NCI-H524 (cell line): ENCODE measurements at regions not wholly inside any gene's neighbourhood (a gene's known extent, or its start where the extent isn't known, plus 50 kb on each side); places are given as distances from the start of the nearest gene placed in this dataset.

ENCODE experiments used
- DNase-seq, 2 experiments: peaks; one replicate each; lab custom pipeline; 2025; lab: John Stamatoyannopoulos, UW

- DNase-seq = no peak
These were observed 50.6 kb upstream of the SLC45A1 start for GRCh38 chr1:8267307-8267706.

GRCh38 chr1:8266436-8267165, 51.3 kb upstream of the SLC45A1 start:
- no peak for DNase-seq

- DNase-seq = no peak
These were observed 54.1 kb upstream of the SLC45A1 start for GRCh38 chr1:8263791-8264190.

GRCh38 chr1:8261398-8261762, 56.5 kb upstream of the SLC45A1 start:
- no peak for DNase-seq

- DNase-seq = no peak
These were observed 58.2 kb upstream of the SLC45A1 start for GRCh38 chr1:8259498-8260290.

- no peak for DNase-seq
These were observed 60.3 kb upstream of the SLC45A1 start for GRCh38 chr1:8257621-8258020.

- no peak for DNase-seq
These were observed 61.6 kb upstream of the SLC45A1 start for GRCh38 chr1:8256321-8256720.

GRCh38 chr1:8255712-8256111, 62.2 kb upstream of the SLC45A1 start:
- DNase-seq = no peak

GRCh38 chr1:8252266-8252951, 65.5 kb upstream of the SLC45A1 start:
- DNase-seq = peak in 1 of 2 experiments; percentile 8

- DNase-seq = no peak
These were observed 66.3 kb upstream of the SLC45A1 start for GRCh38 chr1:8251635-8252034.

- DNase-seq = no peak
These were observed 68.1 kb upstream of the SLC45A1 start for GRCh38 chr1:8249838-8250237.

GRCh38 chr1:8247811-8248436, 70.0 kb upstream of the SLC45A1 start:
- no peak for DNase-seq

GRCh38 chr1:8244304-8244703, 73.6 kb upstream of the SLC45A1 start:
- no peak for DNase-seq

GRCh38 chr1:8242498-8242897, 75.4 kb upstream of the SLC45A1 start:
- no peak for DNase-seq

GRCh38 chr1:8241417-8242014, 76.4 kb upstream of the SLC45A1 start:
- no peak for DNase-seq

- DNase-seq = peak in 1 of 2 experiments; percentile 2
These were observed 78.4 kb upstream of the SLC45A1 start for GRCh38 chr1:8239306-8240023.

- DNase-seq = no peak
These were observed 78.9 kb upstream of the SLC45A1 start for GRCh38 chr1:8239039-8239305.

GRCh38 chr1:8238141-8239038, 79.5 kb upstream of the SLC45A1 start:
- DNase-seq = no peak

- DNase-seq = no peak
These were observed 85.7 kb upstream of the SLC45A1 start for GRCh38 chr1:8232036-8232757.

GRCh38 chr1:8230292-8230621, 87.7 kb upstream of the SLC45A1 start:
- DNase-seq = no peak
